ENCODE measurements at regions not wholly inside any gene's neighbourhood (a gene's known extent, or its start where the extent isn't known, plus 50 kb on each side); places are given as distances from the start of the nearest gene placed in this dataset.

DNA sequence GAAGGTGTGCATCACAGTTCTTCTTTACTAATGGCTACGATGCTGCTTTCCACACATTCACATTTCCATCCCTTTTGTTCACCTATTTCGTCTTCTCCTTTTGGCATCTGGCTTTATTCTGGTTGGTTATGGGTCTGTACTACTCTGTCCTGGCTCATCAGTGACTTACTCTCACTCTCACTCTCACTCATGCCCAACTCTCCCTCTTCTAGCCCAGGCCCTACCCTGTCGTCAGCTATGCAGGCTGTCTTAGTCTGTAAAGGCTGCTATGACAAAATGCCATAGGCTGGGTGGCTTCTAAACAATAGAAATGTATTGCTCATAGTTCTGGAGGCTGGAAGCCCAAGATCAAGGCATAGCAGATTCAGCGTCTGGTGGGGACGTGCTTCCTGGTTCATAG lies 105.6 kb upstream of the PUDP start (continued):
- TF ChIP-seq, protein P1, sequence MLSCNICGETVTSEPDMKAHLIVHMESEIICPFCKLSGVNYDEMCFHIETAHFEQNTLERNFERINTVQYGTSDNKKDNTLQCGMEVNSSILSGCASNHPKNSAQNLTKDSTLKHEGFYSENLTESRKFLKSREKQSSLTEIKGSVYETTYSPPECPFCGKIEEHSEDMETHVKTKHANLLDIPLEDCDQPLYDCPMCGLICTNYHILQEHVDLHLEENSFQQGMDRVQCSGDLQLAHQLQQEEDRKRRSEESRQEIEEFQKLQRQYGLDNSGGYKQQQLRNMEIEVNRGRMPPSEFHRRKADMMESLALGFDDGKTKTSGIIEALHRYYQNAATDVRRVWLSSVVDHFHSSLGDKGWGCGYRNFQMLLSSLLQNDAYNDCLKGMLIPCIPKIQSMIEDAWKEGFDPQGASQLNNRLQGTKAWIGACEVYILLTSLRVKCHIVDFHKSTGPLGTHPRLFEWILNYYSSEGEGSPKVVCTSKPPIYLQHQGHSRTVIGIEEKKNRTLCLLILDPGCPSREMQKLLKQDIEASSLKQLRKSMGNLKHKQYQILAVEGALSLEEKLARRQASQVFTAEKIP (CRISPR knock-in tag; IDR thresholded peaks at IDR 0.05; ENCODE audit: borderline replicate concordance), result no peak
- TF ChIP-seq RAD51 (IDR thresholded peaks at IDR 0.05; ENCODE audit: borderline replicate concordance), result no peak
- no peak for TF ChIP-seq ZKSCAN8 (CRISPR knock-in tag; IDR thresholded peaks at IDR 0.05; ENCODE audit: borderline replicate concordance)
- no peak for TF ChIP-seq SALL2 (CRISPR knock-in tag; IDR thresholded peaks at IDR 0.05)
- TF ChIP-seq ZNF335 (CRISPR knock-in tag; IDR thresholded peaks at IDR 0.05), result no peak
- TF ChIP-seq, protein P2, sequence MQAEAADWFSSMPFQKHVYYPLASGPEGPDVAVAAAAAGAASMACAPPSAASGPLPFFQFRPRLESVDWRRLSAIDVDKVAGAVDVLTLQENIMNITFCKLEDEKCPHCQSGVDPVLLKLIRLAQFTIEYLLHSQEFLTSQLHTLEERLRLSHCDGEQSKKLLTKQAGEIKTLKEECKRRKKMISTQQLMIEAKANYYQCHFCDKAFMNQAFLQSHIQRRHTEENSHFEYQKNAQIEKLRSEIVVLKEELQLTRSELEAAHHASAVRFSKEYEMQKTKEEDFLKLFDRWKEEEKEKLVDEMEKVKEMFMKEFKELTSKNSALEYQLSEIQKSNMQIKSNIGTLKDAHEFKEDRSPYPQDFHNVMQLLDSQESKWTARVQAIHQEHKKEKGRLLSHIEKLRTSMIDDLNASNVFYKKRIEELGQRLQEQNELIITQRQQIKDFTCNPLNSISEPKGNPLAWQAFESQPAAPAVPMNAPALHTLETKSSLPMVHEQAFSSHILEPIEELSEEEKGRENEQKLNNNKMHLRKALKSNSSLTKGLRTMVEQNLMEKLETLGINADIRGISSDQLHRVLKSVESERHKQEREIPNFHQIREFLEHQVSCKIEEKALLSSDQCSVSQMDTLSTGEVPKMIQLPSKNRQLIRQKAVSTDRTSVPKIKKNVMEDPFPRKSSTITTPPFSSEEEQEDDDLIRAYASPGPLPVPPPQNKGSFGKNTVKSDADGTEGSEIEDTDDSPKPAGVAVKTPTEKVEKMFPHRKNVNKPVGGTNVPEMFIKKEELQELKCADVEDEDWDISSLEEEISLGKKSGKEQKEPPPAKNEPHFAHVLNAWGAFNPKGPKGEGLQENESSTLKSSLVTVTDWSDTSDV (CRISPR knock-in tag; IDR thresholded peaks at IDR 0.05), result no peak
- TF ChIP-seq ZNF746 (CRISPR knock-in tag; IDR thresholded peaks at IDR 0.05), result no peak
- no peak for TF ChIP-seq MIXL1 (CRISPR knock-in tag; IDR thresholded peaks at IDR 0.05)
- TF ChIP-seq GTF2F1 (IDR thresholded peaks at IDR 0.05; ENCODE audit: low read length), result no peak

DNA sequence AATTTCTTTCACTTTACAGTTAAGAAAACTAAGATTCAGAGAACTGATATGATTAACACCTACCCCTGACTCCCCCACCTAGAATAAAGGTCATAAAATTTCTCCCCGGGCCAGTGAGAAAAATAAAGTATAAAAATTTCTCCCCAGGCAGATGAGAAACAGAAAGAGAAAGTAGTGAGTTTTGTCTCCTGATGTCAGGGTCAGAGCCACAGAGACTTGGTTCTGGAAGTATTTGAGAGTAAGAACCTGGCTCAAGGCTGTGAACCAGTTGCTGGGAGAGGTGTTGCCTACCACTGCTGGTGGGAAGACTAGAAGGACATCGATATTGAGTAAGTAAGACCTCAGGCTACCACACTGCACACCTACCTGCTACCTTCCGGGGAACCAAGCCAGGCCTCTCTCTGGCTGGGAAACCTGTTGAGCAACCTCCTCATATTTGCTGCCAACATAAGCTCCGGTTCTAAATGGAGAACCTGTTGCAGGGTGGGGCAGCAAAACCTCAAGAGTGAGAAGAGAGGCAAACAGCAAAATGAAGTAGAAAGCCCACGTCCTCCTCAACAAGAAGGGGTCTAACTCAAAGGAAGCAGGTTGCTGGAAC lies 104.2 kb upstream of the PUDP start:
- Histone ChIP-seq H4K20me1 (ENCODE audit: insufficient read depth, low read length) (no peaks in the 10 kb centered on the region), H2AFZ (ENCODE audit: low read length) (no peak overlapping the region), H3K4me2 (ENCODE audit: low read depth, low read length) (no peak overlapping the region), H3K79me2 (ENCODE audit: insufficient read depth, low read length) (no peaks in the 10 kb centered on the region), H3K27me3 (ENCODE audit: control insufficient read depth in 1 of 2, insufficient read depth in 2 of 2, low read length in 2 of 2) (no peaks in the 10 kb centered on the region), H3K4me1 (ENCODE audit: insufficient read depth, low read length) (no peaks in the 10 kb centered on the region), H3K27ac (ENCODE audit: extremely low read length, insufficient read depth, low read length) (no peak overlapping the region), H3K9ac (ENCODE audit: insufficient read depth, low read depth, low read length) (no peak overlapping the region), H3K9me3 (ENCODE audit: low read length) (no peaks in the 10 kb centered on the region), H3K36me3 (replicated peaks in 1 of 2; ENCODE audit: control insufficient read depth in 1 of 2, insufficient read depth in 2 of 2, low read length in 2 of 2) (no peaks in the 10 kb centered on the region), H3K4me3 (replicated peaks in 1 of 3; ENCODE audit: insufficient read depth in 1 of 3, low read depth in 2 of 3, low read length in 3 of 3) (no peak overlapping the region)
- FAIRE-seq (no peak), DNase-seq (ENCODE audit: low spot score) (no peak), ATAC-seq (no peak)
- WGBS (ENCODE audit: low lambda C conversion rate), result 69% methylated on average over 3 of the region's 5 CpGs
- in situ Hi-C loops (cut with HindIII; ENCODE audit: extremely low pct_ligation_motif_present, low pct_unique_long_range_greater_than_20kb) (no loop called here), intact Hi-C loops (cut with micrococcal nuclease; ENCODE audit: unreplicated experiment) (no loop called here)
- POLR2A ChIA-PET, result no interaction called here
- CTCF ChIA-PET (ENCODE audit: low intra/inter-chr PET ratio, low total read pairs), result no interaction called here
- BruUV-seq (replicated peaks), result no TSS peak
- TF ChIP-seq IKZF4 (CRISPR knock-in tag; IDR thresholded peaks at IDR 0.05; ENCODE audit: borderline replicate concordance, low read depth, not compliant biosample characterization) (no peak), NFE2L2 (IDR thresholded peaks at IDR 0.05; ENCODE audit: low read length) (no peak), MED1 (CRISPR knock-in tag; IDR thresholded peaks at IDR 0.05) (no peak), CCDC6 (CRISPR knock-in tag; IDR thresholded peaks at IDR 0.05) (no peak), SMAD3 (CRISPR knock-in tag; IDR thresholded peaks at IDR 0.05) (no peak), ZNF34 (CRISPR knock-in tag; IDR thresholded peaks at IDR 0.05; ENCODE audit: borderline replicate concordance) (no peak), CENPT (CRISPR knock-in tag; IDR thresholded peaks at IDR 0.05; ENCODE audit: low read depth) (no peak)
- TF ChIP-seq, protein P3, sequence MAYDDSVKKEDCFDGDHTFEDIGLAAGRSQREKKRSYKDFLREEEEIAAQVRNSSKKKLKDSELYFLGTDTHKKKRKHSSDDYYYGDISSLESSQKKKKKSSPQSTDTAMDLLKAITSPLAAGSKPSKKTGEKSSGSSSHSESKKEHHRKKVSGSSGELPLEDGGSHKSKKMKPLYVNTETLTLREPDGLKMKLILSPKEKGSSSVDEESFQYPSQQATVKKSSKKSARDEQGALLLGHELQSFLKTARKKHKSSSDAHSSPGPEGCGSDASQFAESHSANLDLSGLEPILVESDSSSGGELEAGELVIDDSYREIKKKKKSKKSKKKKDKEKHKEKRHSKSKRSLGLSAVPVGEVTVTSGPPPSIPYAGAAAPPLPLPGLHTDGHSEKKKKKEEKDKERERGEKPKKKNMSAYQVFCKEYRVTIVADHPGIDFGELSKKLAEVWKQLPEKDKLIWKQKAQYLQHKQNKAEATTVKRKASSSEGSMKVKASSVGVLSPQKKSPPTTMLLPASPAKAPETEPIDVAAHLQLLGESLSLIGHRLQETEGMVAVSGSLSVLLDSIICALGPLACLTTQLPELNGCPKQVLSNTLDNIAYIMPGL (CRISPR knock-in tag; IDR thresholded peaks at IDR 0.05; ENCODE audit: borderline replicate concordance in 1 of 2, low read depth in 1 of 2), result no peak
- TF ChIP-seq, protein P4, sequence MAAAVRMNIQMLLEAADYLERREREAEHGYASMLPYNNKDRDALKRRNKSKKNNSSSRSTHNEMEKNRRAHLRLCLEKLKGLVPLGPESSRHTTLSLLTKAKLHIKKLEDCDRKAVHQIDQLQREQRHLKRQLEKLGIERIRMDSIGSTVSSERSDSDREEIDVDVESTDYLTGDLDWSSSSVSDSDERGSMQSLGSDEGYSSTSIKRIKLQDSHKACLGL (CRISPR knock-in tag; IDR thresholded peaks at IDR 0.05), result no peak

Measured in HepG2 (cell line).